Cerebellar cortex (tissue), 1 donor: ENCODE measurements at regions not wholly inside any gene's neighbourhood (a gene's known extent, or its start where the extent isn't known, plus 50 kb on each side); places are given as distances from the start of the nearest gene placed in this dataset.
"Not testable (repeated sequence)": the region's sequence is repeated elsewhere in the genome, so short reads cannot be mapped to it uniquely, and the experiment has no call there.

ENCODE experiments used
- DNase-seq: peaks from one replicate; pipeline ENCODE4 v3.0.0-alpha.2; 2015; ENCODE audit warnings: low spot score

- no peak for DNase-seq
These were observed 57.3 kb upstream of the PRSS12 start for GRCh38 chr4:118410138-118410537.

- no peak for DNase-seq
These were observed 64.5 kb upstream of the PRSS12 start for GRCh38 chr4:118417325-118417724.

GRCh38 chr4:118417800-118418199, 65.0 kb upstream of the PRSS12 start:
- DNase-seq, result not testable (repeated sequence)

- DNase-seq, result not testable (repeated sequence)
These were observed 65.6 kb upstream of the PRSS12 start for GRCh38 chr4:118418396-118418795.

GRCh38 chr4:118419626-118420025, 66.8 kb upstream of the PRSS12 start:
- DNase-seq, result not testable (repeated sequence)

GRCh38 chr4:118424062-118424461, 71.3 kb upstream of the PRSS12 start:
- DNase-seq, result not testable (repeated sequence)

- DNase-seq, result not testable (repeated sequence)
These were observed 76.1 kb upstream of the PRSS12 start for GRCh38 chr4:118428881-118429280.

- DNase-seq, result not testable (repeated sequence)
These were observed 79.6 kb upstream of the PRSS12 start for GRCh38 chr4:118432359-118432758.

- DNase-seq, result not testable (repeated sequence)
These were observed 81.0 kb upstream of the PRSS12 start for GRCh38 chr4:118433612-118434375.

GRCh38 chr4:118435415-118435814, 82.6 kb upstream of the PRSS12 start:
- not testable (repeated sequence) for DNase-seq

GRCh38 chr4:118442115-118442837, 89.5 kb upstream of the PRSS12 start:
- not testable (repeated sequence) for DNase-seq

GRCh38 chr4:118447397-118447796, 94.6 kb upstream of the PRSS12 start:
- not testable (repeated sequence) for DNase-seq

- not testable (repeated sequence) for DNase-seq
These were observed 102.1 kb upstream of the PRSS12 start for GRCh38 chr4:118454857-118455256.

- DNase-seq, result not testable (repeated sequence)
These were observed 108.6 kb upstream of the PRSS12 start for GRCh38 chr4:118461435-118461834.

GRCh38 chr4:118465831-118466230, 113.0 kb upstream of the PRSS12 start:
- DNase-seq, result not testable (repeated sequence)

- DNase-seq, result not testable (repeated sequence)
These were observed 121.3 kb upstream of the PRSS12 start for GRCh38 chr4:118474001-118474626.

- not testable (repeated sequence) for DNase-seq
These were observed 122.0 kb upstream of the PRSS12 start for GRCh38 chr4:118474771-118475170.

- DNase-seq, result not testable (repeated sequence)
These were observed 123.1 kb upstream of the PRSS12 start for GRCh38 chr4:118475901-118476300.

- DNase-seq, result not testable (repeated sequence)
These were observed 125.0 kb upstream of the PRSS12 start for GRCh38 chr4:118477826-118478225.

GRCh38 chr4:118485801-118486314, 133.1 kb upstream of the PRSS12 start:
- DNase-seq, result not testable (repeated sequence)

- not testable (repeated sequence) for DNase-seq
These were observed 140.2 kb upstream of the PRSS12 start for GRCh38 chr4:118492963-118493362.

GRCh38 chr4:118494437-118494836, 141.6 kb upstream of the PRSS12 start:
- not testable (repeated sequence) for DNase-seq
